HK-2 (cell line): ENCODE measurements at regions not wholly inside any gene's neighbourhood (a gene's known extent, or its start where the extent isn't known, plus 50 kb on each side); places are given as distances from the start of the nearest gene placed in this dataset.

Experiments
- DNase-seq: peaks from one replicate; pipeline ENCODE4 v3.0.0-alpha.2; 2018; ENCODE audit not compliant: unreplicated experiment

DNA sequence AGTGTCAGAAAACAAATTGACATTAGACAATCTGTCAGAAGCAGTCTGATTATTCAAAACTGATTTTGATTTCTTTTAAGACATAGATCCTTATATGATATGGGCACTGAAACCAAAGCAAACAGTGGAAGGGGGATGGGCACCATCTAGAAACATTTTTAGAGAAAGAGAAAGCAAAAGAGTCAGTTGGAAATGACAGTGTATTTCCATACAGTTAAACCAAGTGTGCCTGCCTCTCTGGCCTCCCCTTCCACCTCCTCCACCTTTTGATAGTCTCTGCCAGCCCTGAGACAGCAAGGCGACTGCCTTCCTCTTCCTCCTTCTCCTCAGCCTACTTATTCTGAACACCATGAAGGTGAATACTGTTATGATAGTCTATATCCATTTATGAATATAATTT lies 949.7 kb downstream of the AMY1C start:
- no peak for DNase-seq

DNA sequence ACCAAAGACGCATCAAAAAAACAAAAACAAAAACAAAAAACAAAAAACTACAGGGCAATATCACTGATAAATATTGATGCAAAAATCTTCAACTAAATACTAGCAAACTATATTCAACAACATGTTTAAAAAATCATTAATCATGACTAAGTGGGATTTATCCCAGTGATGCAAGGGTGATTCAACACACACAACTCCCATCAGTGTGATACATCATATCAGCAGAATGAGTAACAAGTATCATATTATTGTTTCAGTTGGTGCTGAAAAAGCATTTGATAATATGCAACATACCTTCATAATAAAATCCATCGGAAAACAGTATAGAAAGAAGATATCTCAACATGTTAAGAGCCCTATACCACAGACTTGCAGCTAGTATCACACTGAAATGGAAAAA lies 953.0 kb downstream of the AMY1C start:
- DNase-seq, result no peak

DNA sequence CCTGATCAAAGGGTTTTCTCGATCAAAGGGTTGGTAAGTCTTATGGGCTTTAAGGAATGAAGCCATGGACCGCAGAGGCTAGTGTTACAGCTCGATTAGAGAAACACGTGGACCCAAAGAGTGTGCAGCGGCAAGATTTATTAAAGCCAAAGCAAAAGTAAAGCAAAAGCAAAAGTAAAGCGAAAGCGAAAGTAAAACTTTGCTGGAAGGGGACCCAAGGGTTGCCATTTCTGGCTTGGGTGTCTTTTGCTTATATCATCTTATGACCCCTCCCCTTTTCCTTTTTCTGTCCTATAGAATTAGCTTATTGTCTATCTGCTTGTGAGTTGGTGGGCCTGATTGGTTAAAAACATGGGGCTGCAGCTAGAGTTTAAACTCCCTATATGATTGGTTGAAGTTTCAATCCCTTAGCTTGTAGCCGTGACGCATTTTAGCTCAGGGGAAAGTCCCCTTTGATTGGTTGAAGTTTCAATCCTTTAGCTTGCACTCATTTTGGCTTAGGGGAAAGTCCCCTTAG lies 957.0 kb downstream of the AMY1C start:
- DNase-seq, result peak; percentile 0

DNA sequence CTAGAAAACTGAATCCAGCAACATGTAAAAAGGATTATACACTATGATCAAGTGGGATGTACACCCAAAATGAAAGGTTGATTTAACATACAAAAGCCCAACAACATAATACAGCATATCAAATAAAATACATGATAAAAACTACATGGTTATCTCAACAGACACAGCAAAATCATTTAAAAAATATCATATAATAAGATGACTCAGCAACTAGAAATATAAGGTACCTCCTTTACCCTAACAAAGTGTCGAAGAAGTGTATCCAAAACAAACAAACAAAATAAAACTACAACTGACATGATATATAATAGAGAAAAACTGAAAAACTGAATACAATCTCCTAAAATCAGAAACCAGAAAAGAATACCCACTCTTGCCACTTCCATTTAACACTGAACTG lies 969.1 kb downstream of the AMY1C start:
- DNase-seq, result no peak

DNA sequence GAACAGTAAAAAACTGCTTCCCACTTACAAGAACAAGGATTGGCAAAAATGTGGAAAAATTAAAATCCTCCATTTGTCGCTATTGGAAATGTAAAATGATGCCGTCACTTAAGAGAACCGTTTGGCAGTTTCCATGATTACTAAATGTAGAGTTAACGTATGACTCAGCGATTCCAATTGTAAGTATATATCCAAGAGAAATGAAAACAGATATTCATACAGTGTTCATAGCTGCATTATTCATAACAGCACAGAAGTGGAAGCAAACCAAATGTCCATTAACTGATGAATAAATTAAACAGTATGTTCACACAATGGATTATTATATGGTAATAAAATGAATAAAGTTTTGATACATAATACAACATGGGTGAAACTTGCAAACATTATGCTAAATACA lies 971.0 kb downstream of the AMY1C start:
- no peak for DNase-seq

DNA sequence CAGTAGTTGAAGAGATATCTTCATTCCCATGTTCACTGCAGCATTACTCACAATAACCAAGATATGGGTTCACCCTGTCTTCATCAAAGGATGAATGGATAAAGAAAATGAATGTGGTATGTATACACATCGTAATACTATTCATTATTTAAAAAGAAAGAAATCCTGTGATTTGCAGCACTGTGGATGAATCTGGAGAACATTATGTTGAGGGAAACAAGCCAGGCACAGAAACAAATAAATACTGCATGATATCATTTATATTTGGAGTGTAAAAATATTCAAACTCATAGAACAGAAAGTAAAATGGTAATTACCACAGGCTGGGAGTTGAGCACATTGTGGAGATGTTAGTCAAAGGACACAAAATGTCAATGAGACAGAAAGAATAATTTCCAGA lies 977.2 kb downstream of the AMY1C start:
- no peak for DNase-seq

DNA sequence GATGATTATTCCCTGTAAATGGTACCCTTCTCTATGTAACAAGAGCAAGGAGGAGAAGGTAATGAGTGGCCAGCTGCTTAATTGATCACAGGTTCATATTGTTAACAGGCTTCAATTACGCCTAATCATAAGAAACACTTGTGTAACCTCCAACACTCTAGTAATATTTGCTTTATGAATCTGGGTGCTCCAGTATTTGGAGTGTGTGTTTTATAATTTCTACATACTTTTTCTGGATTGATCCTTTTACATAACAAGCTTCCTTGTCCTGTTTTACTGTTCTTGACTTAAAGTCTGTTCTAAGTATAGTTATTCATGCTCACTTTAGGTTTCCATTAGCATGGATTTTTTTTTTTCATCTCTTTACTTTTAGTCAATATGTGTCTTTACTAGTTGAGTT lies 984.2 kb downstream of the AMY1C start:
- no peak for DNase-seq

DNA sequence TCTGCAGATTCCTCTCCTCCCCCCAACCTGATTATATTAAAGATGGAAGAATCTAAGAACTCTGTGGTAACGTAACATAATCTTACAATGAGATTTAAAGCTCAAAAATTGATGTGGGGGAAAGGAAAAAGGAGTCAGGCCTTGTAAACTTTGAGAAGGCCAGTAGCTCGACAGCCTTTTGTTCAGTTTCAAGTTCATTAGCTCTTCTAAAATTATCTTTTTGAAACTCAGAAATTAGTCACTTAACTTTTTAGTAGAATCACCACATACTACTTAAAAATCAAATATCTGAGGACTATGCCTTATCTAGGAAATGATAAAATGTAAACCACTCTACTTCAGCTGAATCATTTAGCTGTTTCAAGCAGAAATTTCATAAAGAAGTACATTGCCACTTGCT lies 996.2 kb downstream of the AMY1C start:
- DNase-seq, result no peak

DNA sequence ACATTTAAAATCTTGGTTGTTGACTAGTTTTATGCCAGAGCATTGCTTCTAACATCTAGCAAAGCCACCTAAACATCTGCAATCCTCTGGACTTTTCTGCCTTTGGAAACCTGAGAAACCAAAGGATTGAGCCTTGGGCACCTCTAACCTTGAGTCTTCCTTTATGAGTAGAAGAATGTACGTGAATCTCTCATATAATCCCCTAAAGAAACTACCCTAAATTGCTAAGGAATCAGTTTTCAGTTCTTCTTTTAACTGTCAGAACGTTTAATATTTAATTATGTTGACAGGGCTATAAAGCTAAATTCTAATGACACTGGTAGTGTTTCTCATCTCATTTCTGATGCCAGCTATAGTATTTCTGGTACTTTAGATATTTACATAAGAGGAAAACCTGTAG lies 997.3 kb downstream of the AMY1C start:
- DNase-seq, result no peak

DNA sequence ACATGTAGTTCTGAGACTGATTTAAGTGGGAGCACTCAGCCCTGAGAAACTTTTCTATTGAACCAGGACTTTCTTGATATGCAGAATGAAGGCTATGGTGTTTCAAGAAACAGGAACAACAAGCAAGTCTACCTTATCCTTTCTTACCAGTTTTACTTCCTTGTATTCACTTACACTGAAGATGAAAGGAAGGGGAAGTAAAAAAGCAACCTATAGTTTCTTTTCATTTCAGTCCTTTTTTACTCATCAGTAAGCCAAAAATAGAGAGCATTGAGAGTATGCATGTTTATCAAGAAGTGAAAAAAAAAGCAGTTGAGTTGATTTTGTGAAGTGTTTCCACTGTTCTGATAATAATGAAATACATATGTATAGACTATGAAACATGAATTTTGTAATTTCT lies 1010.3 kb downstream of the AMY1C start:
- DNase-seq, result no peak

DNA sequence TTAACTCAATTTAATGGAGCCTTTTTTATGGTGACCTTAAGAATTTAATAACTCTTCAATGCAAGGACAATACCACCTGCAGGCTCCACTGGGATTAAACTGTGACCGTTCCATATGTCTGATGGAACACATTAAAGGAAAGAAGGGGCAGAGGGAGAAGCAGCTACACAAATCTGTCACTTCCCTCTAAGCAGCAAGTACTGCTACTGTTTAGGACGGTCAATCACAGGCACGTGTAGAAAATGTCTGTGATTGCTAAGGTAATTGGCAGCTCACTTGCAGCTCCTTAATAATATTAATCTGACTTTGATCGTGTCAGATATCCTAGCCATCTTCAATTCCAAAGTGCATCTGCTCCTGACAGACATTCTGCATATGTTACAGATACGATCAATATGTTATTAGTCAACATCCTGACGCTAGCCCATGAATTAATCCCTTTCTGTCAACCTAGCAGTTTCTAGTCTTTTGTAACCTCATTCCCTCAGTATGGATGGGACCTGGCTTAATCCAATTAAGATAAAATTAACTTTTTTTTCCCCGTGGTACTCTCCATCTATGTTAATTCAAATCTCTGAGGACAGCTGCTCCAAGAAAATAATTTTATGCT lies 1012.4 kb downstream of the AMY1C start:
- no peak for DNase-seq

DNA sequence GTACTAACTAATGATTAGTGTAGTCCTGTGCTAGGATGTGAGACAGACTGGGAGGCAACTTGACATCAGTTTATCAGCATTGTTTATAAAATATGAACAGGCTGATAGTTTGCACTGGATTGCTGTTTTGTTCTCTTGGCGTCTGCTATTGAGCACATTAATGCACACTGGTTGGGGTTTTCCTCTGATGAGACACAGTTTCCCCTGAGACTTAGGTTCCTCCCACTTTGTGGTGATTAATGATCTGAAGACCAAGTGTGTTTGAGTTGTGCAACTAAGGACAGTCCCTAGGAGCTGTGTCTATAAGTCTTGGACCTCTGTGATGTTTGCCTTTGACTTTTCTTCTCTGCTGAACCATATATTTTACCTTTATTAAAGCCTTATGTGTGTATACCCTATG lies 1015.4 kb downstream of the AMY1C start:
- DNase-seq, result no peak

DNA sequence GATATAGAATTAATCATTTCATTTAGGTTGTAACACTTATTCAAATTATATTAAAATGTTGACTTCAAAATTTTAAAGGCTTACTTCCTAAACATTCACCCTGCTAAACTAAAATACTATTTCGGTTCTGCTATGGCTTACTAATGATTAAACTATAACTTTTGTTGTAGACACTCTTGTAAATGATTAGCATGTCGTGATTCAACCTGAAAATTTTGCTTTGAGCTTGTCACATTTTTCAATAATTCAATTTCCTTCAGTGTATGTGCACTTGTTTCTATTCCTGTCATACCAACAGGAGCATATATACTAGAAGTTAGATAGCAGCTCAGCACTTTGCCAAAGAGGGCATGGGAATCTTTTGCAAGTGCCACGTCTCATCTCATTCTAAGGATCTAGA lies 1018.8 kb downstream of the AMY1C start:
- DNase-seq, result no peak

DNA sequence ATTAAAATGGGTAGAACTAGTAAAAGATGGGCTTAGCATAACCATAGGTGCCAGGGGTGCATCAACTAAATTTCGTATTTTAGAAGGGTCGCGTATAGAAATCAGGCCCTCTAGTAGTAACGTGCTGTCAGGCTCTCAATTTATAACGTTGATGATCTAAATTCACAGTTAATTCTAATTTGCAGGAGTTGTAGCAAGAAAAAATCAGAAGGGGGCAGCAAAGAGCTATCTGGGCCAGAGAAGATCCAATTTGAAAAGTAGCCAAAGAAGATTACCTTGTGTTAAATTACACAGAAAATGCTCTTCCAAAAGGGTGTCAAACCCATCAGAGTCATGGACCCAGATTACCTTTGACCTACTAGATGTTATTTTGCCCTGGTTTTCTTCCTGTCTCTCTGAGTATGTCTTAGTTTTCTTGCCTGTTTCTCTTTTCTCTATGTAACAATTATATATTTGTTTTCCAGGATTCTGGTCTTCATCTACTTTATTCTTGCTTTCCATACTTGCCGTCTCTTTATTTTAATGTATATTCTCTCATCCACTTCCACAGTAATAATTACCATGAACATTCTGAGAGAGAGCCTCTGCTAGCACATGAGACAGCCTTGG lies 1030.9 kb downstream of the AMY1C start:
- DNase-seq, result no peak

DNA sequence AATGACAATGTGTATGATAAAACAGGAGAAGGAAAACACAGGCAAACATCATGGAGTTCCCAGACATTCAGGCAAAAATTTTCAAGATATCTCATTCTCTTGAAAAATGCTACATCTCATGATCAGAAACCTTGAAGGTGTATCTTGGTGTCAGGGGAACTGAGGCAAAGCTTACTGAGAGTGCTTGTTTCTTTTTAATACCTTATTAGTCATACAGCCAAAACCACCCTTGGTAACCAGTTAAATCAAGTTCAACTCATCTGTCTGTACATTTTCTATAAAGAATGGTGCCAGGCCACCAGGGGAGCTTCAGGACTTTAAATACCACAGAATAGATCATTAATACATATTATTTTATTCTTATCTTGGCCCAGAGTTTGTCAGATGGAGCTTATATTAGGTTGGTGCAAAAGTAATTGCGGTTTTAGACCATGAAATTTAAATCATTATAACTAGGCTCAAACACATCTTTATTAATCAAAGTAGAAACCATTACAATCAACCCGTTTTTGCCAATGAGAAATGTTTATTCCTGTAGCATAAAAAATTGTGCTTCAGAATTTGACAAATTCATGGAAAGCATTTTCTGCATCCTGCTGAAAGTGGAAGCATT lies 1036.0 kb downstream of the AMY1C start:
- no peak for DNase-seq

DNA sequence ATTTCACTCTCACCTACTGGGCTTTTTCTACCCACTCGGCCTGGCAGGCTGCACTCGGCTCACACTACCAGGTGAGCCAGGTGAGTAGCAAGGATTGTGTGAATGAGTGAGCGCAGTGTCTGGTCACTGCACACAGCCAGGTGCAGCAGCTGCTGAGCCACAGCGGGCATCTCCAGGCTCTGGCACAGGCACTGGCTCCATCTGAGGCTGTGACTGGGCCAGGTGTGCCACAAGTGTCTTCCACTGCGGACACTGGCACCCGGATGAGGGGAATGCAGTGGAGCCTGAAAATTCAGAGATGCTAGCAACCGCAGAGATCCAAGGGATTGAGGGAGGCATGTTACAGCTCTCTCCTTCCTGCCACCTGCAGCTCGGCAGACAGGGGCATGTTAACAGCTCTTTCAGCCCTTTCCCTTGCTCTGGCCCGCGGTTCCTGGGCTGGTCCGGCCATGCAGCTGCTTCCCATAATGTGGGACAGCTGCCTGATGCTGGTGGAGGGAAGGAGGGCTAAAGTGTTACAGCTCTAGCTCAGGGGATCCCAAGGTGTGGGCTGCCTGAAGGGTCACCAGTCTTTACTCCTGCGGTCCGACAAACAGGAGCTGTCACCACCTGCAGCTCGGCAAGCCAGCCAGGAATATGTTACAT lies 1038.3 kb downstream of the AMY1C start:
- no peak for DNase-seq

DNA sequence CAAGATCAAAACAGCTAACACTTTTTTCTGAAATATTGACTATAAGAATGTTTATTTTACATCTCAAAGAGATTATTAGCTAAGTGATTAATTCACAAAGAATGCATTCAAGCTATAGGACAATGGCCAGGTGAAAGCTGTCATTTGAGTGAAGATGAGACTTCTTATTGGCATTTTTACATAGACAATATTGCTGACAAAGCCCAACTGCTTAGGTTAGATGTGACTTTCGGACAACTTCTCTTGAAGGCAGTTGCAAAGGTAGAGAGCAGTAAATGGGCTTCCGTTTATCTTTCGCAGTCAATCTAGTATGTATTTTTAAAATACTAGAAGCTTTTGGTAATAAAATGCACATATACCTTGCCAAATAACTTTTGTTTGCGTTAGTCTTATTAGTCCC lies 1041.3 kb downstream of the AMY1C start:
- no peak for DNase-seq

DNA sequence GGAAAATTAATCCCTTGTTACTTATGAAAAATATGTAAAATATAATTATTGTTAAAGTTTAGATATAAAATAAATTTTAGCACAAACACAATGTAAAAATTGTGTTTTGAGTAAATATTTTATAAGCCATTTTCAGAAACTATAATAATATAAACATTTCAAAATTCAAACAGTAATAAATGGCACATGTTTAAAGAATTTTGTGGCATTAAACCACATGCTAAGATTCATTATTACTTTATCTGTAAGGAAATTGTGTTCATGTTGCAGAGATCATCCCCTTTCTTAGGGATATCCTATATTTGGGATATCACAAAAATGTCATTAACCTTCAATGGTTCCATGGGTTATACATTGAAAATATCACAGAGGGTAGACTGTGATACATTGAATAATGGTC lies 1044.3 kb downstream of the AMY1C start:
- DNase-seq, result no peak

DNA sequence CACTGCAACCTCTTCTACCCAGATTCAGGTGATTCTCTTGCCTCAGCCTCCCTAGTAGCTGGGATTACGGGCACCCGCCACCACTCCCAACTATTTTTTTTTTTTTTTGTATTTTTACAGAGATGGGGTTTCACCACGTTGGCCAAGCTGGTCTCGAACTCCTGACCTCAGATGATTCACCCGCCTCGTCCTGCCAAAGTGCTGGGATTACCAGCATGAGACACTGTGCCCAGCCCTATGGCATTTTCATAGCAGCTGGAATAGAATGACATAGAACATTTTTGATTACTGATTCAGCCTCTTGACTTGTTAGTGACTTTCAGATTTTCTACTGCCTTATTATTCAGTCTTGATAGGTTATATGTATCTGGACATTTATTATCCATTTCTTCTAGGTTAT lies 1046.2 kb downstream of the AMY1C start:
- DNase-seq, result no peak

DNA sequence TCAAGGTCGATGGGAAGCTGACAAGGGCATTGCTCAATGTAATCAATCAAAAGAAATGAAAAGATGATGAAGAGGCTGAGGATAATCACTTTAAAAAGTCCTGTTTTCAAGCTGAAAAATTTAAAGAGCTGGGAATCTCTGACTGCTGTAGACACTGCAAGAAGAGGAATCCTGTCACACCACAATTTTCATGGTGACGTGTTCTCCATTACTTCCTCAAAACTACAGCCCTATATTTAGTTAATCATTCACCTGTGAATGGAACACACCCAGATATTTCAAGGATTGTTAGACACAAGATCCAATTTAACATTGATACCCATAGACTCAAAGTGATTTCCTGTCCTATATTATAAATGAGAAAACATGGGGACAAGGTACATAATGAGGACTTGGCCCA lies 1048.3 kb downstream of the AMY1C start:
- no peak for DNase-seq

DNA sequence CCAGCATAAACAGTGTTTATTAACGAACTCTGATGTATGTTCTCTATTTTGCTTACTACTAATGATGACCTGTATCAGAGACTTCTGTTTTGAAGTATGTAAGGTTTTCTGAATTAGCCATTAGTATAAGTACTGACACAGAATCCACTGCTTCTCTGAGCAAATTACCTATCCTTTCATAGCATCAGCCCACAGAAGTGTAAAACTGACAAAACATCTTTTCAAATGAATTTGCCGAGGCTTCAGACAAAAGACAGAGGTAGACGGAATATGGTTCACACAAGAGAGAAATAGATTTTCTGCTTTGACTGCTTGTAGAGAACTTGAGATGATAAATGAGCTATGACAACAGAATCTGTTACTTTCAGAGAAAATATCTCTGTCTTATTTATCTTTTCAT lies 1051.6 kb downstream of the AMY1C start:
- no peak for DNase-seq

DNA sequence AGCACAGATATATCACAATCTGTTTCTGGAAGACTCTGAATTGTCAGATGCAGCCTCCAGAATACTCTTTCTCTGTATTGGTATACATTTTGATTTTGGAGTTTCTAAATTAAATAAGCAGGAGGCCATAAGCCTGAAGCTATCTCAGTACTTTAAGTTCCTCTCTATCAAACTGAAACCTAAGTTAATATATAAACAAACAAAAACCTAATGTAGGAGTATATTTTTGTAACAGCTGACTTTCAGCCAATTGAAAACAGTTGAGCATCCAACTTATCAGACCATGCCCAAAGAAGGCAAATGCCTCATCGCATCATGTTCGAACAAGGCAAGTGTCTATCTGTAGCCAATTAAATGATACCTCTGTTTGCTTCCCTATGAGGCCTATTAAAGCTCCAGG lies 1054.4 kb downstream of the AMY1C start:
- DNase-seq, result no peak

DNA sequence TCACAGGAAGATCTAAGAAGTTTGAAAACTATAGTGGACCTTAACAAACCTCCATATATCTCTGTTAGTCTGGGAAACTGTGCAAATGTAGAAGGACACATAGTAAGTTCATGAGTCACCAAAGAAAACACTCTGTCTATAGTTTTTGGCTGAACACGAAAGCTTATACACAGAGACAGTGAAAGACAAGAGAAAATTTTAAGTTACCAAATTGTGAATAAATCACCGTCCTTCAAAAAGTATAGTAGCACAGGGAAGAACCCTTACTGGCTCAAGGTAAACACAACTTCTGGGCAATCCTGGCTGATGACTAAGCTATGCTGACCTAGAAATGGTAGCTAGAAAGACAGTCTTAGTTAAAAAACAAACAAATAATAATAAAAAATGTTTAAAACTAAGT lies 1057.9 kb downstream of the AMY1C start:
- no peak for DNase-seq
